Suppressor macrophage treated with lipopolysaccharide for 1 hour (primary cell): ENCODE measurements at regions not wholly inside any gene's neighbourhood (a gene's known extent, or its start where the extent isn't known, plus 50 kb on each side); places are given as distances from the start of the nearest gene placed in this dataset.
"Not testable (repeated sequence)": the region's sequence is repeated elsewhere in the genome, so short reads cannot be mapped to it uniquely, and the experiment has no call there.

ENCODE experiments used
- DNase-seq, 3 donors: peaks; one replicate each; pipeline ENCODE4 v3.0.0-alpha.2; 2020 to 2022

GRCh38 chrX:39245024-39245423, 443.8 kb downstream of the MID1IP1 start:
- no peak for DNase-seq

DNA sequence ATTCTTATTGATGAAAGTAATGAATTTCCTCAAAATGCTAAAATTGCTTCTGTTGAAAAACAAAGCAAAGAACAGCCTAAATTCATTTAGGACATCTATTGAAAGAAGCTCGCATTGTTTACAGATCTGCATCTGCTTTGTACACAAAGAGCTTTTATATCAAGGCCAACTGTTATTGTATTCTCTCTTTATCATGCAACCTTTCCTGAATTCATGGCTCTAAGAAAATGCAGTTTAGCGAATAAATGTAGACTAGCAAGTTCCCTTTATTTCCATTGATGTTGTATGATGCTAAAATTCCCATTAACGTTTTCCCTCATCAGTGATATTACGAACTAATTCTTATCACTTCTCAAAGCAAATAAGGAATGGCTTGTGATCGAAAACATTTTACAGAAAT, 446.3 kb downstream of the MID1IP1 start:
- DNase-seq = no peak

- DNase-seq = no peak
Observed at GRCh38 chrX:39248330-39248729, 447.1 kb downstream of the MID1IP1 start.

DNA sequence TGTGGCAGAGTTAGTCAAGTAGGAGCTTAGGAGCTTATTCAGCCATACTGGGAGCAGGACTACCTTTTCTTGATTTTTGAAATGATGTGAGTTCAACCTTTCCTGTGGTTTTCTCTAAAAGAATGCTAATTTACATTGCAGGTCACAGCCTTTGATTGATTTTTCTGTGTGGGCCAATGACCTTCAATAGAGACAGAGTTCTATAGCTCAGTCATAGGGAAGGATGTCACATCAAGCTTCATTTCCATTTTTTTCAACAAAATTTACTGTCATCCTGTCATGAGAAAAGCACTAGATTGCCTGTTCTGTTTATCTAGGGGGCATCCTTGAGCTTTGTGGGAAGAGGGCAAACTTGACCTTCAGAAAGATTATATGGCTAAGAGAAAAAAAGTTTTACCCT, 448.7 kb downstream of the MID1IP1 start:
- no peak for DNase-seq

DNA sequence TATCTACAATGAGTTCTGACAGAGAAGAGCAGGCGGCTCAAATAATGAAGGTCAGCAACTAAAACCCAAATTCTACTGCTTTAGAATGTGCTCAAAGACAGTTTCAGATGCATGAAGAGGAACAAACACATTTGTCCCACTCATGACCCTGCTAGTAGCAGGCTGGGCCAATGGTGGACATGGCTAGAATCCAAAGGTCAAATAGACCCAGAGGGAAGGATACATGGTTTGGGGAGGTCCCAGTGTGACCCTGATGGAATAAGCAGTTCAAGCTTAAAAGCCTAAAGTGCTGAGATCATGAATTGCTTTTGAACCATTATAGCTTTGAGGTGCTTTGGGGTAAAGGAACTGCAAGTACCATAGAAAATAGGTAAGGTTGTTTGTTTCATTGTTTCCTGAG, 450.7 kb downstream of the MID1IP1 start:
- DNase-seq = no peak

DNA sequence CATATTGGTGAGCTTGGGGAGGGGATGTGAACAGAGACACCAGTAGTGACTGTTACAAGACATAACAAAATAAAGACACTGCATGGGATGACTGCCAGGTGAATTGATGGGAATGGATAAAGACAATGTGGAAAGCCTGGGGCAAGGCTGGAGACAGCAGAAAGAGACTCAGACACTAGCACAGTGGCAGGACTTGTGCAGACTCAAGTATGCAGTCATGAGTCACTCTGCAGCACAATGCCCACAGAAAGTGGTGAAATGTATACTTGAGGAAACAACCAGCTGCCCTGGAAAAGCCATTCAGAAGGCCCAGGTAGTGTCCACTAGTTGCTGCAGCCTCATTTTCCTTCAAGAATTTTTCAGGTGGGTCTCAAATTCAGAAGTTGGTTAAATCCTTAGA, 452.3 kb downstream of the MID1IP1 start:
- peak; percentile 18 to 34 (median 20) for DNase-seq

- no peak for DNase-seq
Observed at GRCh38 chrX:39258331-39258730, 457.1 kb downstream of the MID1IP1 start.

- DNase-seq = peak in 2 of 3 donors; percentile 16 to 41
Observed at GRCh38 chrX:39260965-39261364, 459.7 kb downstream of the MID1IP1 start.

- DNase-seq = peak; percentile 56 to 68 (median 66)
Observed at GRCh38 chrX:39261446-39262147, 460.3 kb downstream of the MID1IP1 start.

DNA sequence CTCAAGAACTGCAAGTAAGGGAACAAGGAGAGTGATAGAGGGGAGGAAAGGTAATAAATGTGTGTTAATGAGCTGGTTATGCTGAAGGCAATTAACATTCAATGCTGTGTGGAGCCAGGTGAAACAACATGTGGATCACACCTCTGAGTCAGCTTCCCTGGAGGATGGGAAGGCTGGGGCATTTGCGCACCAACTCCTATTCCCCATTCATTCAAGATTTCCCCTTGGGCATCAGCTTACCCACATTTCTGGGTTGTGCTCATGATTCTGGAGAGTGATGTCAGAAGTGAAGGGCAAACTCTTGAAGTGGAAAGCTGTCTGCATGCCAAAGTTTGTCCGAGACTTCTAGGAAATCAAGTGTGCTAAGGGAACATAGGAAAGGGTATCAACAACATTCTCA, 461.4 kb downstream of the MID1IP1 start:
- no peak for DNase-seq

GRCh38 chrX:39264023-39264422, 462.8 kb downstream of the MID1IP1 start:
- DNase-seq = no peak

GRCh38 chrX:39267176-39267575, 465.9 kb downstream of the MID1IP1 start:
- no peak for DNase-seq

GRCh38 chrX:39268207-39268606, 466.9 kb downstream of the MID1IP1 start:
- DNase-seq = no peak

- no peak for DNase-seq
Observed at GRCh38 chrX:39275500-39276068, 474.3 kb downstream of the MID1IP1 start.

GRCh38 chrX:39277685-39278390, 476.6 kb downstream of the MID1IP1 start:
- DNase-seq = not testable (repeated sequence)

GRCh38 chrX:39283239-39283638, 482.0 kb downstream of the MID1IP1 start:
- no peak for DNase-seq

DNA sequence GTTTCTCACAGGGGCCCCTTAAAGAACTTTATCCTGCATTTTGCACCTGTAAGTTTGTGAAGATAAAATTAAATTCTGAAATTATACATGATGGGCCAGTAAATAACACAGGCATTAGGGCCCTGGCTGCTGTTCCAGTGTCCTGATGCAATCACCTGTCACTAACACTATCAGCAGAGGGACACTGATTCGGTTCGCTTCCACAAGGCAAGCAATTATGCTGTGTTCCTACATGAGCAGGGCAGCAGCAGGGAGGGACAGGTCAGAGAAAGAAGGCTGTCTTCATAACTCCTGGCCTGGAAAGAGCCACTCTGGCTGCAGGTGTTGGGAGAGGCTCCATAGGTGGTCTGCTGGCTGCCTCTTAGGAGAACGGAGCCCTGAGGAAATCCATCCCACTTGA, 487.3 kb downstream of the MID1IP1 start:
- DNase-seq = no peak

- no peak for DNase-seq
Observed at GRCh38 chrX:39289827-39290226, 488.6 kb downstream of the MID1IP1 start.

- no peak for DNase-seq
Observed at GRCh38 chrX:39293203-39293602, 491.9 kb downstream of the MID1IP1 start.

GRCh38 chrX:39296472-39296871, 495.2 kb downstream of the MID1IP1 start:
- no peak for DNase-seq

DNA sequence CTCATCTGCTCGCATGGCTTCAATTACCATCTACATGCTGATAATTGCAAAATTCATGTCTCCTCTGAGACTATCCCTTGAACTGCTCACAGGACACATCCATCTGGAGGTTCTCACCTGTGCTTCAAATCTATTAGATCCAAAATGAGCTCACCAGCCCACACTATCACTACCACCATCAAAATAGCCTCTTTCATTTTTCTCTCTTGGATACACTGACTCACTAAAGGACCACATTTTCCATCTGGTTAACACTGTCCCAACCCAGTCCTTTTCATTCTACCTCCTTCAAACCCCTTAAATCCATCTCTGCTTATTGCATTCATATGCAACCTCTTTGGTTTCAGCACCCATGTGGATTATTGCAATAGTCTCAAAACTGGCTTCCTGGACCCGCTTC, 497.6 kb downstream of the MID1IP1 start:
- no peak for DNase-seq

- no peak for DNase-seq
Observed at GRCh38 chrX:39299615-39300014, 498.4 kb downstream of the MID1IP1 start.

DNA sequence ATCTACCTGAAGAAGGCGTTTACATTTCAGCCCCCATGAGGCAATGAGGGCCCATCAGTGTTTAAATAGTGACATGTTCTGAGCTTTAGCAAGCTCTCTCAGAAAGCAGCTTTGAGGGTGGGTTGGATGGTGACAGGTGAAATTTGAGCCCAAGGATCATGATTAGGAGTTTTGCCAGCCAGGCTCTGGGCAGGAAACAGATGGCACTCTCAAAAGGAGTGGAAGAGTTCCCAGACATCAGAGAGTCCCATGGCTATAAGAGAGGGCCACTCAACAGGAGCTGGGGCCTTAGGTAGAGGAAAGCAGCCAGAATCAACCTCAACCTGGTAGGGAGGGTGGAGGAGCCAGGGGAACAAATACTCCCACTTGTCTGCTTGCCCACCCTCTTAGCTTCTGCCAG, 499.8 kb downstream of the MID1IP1 start:
- no peak for DNase-seq

GRCh38 chrX:39302838-39303237, 501.6 kb downstream of the MID1IP1 start:
- no peak for DNase-seq
